ENCODE measurements at regions not wholly inside any gene's neighbourhood (a gene's known extent, or its start where the extent isn't known, plus 50 kb on each side); places are given as distances from the start of the nearest gene placed in this dataset.

DNA sequence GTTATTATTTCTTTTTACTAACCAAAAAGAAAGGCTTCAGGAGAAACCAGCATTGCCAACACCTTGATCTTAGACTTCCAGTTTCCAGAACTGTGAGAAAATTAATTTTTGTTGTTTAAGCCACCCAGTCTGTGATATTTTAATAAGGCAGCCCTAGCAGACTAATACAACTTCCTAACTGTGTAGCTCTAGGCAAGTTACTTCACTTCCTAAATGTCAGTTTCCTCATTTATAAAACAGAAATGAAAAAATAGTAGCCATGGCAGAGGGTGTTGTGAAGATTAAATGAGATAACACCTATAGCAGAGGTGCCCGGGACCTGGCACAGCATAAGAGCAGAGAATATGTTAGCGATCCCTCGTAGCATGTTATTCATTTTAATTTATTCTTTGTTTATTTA is 66.6 kb upstream of the HAND1 start:
- H3K36me3 Mint-ChIP-seq (ENCODE audit: low read depth): no peaks in the 10 kb centered on the region
- H3K4me1 Mint-ChIP-seq (ENCODE audit: low read depth): no peaks in the 10 kb centered on the region
- ChIA-PET POLR2A (no interaction called here), CTCF (no interaction called here)
- no peak overlapping the region for H3K27ac Mint-ChIP-seq
- intact Hi-C loops (cut with micrococcal nuclease): no loop called here
- ATAC-seq: no peak
- TF ChIP-seq, protein P1, sequence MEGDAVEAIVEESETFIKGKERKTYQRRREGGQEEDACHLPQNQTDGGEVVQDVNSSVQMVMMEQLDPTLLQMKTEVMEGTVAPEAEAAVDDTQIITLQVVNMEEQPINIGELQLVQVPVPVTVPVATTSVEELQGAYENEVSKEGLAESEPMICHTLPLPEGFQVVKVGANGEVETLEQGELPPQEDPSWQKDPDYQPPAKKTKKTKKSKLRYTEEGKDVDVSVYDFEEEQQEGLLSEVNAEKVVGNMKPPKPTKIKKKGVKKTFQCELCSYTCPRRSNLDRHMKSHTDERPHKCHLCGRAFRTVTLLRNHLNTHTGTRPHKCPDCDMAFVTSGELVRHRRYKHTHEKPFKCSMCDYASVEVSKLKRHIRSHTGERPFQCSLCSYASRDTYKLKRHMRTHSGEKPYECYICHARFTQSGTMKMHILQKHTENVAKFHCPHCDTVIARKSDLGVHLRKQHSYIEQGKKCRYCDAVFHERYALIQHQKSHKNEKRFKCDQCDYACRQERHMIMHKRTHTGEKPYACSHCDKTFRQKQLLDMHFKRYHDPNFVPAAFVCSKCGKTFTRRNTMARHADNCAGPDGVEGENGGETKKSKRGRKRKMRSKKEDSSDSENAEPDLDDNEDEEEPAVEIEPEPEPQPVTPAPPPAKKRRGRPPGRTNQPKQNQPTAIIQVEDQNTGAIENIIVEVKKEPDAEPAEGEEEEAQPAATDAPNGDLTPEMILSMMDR (IDR thresholded peaks at IDR 0.05): no peak
- H3K4me3 Mint-ChIP-seq: no peak overlapping the region
- peaks cover 6% of the 10 kb centered on the region for H3K27me3 Mint-ChIP-seq
- no peak for DNase-seq
- no peaks in the 10 kb centered on the region for H3K9me3 Mint-ChIP-seq

DNA sequence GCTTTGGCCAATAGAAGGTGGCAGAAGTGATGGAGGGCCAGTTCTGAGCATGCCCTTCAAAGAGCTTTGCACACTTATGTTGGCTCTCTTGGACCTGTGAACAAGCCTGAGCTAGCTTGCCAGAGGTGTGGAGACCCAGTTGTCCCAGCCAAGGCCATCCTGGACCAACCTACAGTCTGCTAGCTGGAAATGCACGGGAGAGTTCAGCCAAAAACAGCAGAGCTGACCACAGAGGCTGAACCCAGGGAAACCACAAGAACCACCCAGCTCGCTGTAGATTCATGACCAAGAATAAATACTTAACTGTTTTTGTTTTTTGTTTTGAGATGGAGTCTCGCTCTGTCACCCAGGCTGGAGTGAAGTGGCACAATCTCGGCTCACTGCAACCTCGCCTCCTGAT is 65.4 kb upstream of the HAND1 start:
- Mint-ChIP-seq H3K36me3 (ENCODE audit: low read depth) (no peaks in the 10 kb centered on the region), H3K9me3 (no peaks in the 10 kb centered on the region), H3K4me3 (no peak overlapping the region), H3K27me3 (peaks cover 5% of the 10 kb centered on the region), H3K4me1 (ENCODE audit: low read depth) (no peaks in the 10 kb centered on the region), H3K27ac (no peak overlapping the region)
- TF ChIP-seq, protein P1 (IDR thresholded peaks at IDR 0.05): no peak
- DNase-seq (no peak), ATAC-seq (no peak)
- CTCF ChIA-PET: interaction anchor here (1.2 to 3.1 kb wide), 2 partner anchors 22 to 75 kb away, joined by 3 to 14 read pairs; no protein-coding TSS in a partner anchor
- POLR2A ChIA-PET: no interaction called here
- intact Hi-C loops (cut with micrococcal nuclease): no loop called here

- DNase-seq: no peak
- ATAC-seq: no peak
- Mint-ChIP-seq H3K4me3 (no peak overlapping the region), H3K36me3 (ENCODE audit: low read depth) (no peaks in the 10 kb centered on the region), H3K27ac (no peak overlapping the region), H3K9me3 (no peaks in the 10 kb centered on the region), H3K27me3 (peaks cover 6% of the 10 kb centered on the region), H3K4me1 (ENCODE audit: low read depth) (no peaks in the 10 kb centered on the region)
- intact Hi-C loops (cut with micrococcal nuclease): no loop called here
- TF ChIP-seq, protein P1 (IDR thresholded peaks at IDR 0.05): no peak
- CTCF ChIA-PET: interaction anchor here (1.1 to 3.1 kb wide), 2 partner anchors 22 to 138 kb away, joined by 3 to 14 read pairs; no protein-coding TSS in a partner anchor
- POLR2A ChIA-PET: no interaction called here
Measured at GRCh38 chr5:154542581-154542980, 64.6 kb upstream of the HAND1 start.

DNA sequence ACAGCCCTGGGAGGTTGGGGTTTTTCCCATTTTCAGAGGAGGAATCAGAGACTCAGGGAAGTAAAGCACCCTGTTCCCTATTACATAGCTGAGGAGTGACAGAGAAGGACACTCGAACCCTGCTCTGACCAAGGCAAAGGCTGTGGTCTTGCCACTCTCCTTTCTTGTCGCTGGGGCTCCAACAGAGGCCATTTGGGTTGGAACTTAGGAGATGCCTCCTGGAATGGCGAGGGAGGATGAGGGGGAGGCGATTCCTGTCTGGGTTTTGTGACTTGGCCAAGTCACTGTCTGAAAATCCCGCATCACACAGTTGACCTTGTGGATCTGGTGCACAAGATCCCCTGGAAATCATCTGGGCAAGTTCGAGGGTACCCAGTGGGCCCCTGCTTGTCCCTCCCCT is 64.0 kb upstream of the HAND1 start:
- Mint-ChIP-seq H3K36me3 (ENCODE audit: low read depth) (no peaks in the 10 kb centered on the region), H3K27me3 (peaks cover 5% of the 10 kb centered on the region), H3K27ac (no peak overlapping the region), H3K9me3 (no peaks in the 10 kb centered on the region), H3K4me3 (no peak overlapping the region), H3K4me1 (ENCODE audit: low read depth) (no peaks in the 10 kb centered on the region)
- intact Hi-C loops (cut with micrococcal nuclease): no loop called here
- TF ChIP-seq, protein P1 (IDR thresholded peaks at IDR 0.05): no peak
- DNase-seq (no peak), ATAC-seq (no peak)
- ChIA-PET CTCF (interaction anchor here (1.1 to 3.1 kb wide), 2 partner anchors 21 to 137 kb away, joined by 3 to 14 read pairs; no protein-coding TSS in a partner anchor), POLR2A (no interaction called here)

- ATAC-seq (no peak), DNase-seq (no peak)
- intact Hi-C loops (cut with micrococcal nuclease): no loop called here
- H3K27ac Mint-ChIP-seq: no peak overlapping the region
- TF ChIP-seq, protein P1 (IDR thresholded peaks at IDR 0.05): no peak
- no peak overlapping the region for H3K4me3 Mint-ChIP-seq
- H3K27me3 Mint-ChIP-seq: peaks cover 6% of the 10 kb centered on the region
- H3K9me3 Mint-ChIP-seq: no peaks in the 10 kb centered on the region
- H3K36me3 Mint-ChIP-seq (ENCODE audit: low read depth): no peaks in the 10 kb centered on the region
- no peaks in the 10 kb centered on the region for H3K4me1 Mint-ChIP-seq (ENCODE audit: low read depth)
- ChIA-PET POLR2A (no interaction called here), CTCF (interaction anchor here (3.1 kb wide), 1 partner anchor 21 kb away, joined by 14 read pairs; no protein-coding TSS in a partner anchor)
Measured at GRCh38 chr5:154541553-154541952, 63.5 kb upstream of the HAND1 start.
